GM18867 (cell line): ENCODE measurements at regions not wholly inside any gene's neighbourhood (a gene's known extent, or its start where the extent isn't known, plus 50 kb on each side); places are given as distances from the start of the nearest gene placed in this dataset.
A peak's percentile ranks its signal among the peaks of the same experiment; 100 is the strongest.
"Not testable (repeated sequence)": the region's sequence is repeated elsewhere in the genome, so short reads cannot be mapped to it uniquely, and the experiment has no call there.

ENCODE experiments used
- ATAC-seq: cut with Tn5 transposase; IDR thresholded peaks from one replicate; pipeline ENCODE4 v1.9.1; 2021; ENCODE audit warnings: mild to moderate bottlenecking, moderate library complexity; ENCODE audit not compliant: unreplicated experiment

- ATAC-seq: no peak
These were observed 339.5 kb upstream of the GCFC2 start for GRCh38 chr2:76050196-76050595.

- no peak for ATAC-seq
These were observed 334.0 kb upstream of the GCFC2 start for GRCh38 chr2:76044701-76045100.

DNA sequence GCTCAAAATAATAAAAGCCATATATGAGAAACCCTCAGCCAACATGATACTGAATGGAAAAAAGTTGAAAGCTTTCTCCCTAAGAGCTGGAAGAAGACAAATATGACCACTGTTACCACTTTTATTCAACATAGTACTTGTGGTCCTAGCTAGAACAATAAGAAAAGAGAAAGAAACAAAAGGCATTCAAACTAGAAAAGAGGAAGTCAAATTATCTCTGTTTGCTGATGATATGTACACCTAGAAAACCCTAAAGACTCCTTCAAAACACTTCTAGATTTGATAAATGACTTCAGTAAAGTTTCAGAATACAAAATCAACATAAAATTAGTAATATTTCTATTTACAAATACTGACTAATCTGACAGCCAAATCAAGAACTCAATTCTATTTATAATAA lies 328.8 kb upstream of the GCFC2 start:
- ATAC-seq: no peak

GRCh38 chr2:76027761-76028160 lies 317.0 kb upstream of the GCFC2 start:
- no peak for ATAC-seq

- no peak for ATAC-seq
These were observed 308.4 kb upstream of the GCFC2 start for GRCh38 chr2:76019128-76019527.

- ATAC-seq: no peak
These were observed 298.8 kb upstream of the GCFC2 start for GRCh38 chr2:76009484-76009883.

GRCh38 chr2:76008001-76008702 lies 297.4 kb upstream of the GCFC2 start:
- ATAC-seq: peak; percentile 96

DNA sequence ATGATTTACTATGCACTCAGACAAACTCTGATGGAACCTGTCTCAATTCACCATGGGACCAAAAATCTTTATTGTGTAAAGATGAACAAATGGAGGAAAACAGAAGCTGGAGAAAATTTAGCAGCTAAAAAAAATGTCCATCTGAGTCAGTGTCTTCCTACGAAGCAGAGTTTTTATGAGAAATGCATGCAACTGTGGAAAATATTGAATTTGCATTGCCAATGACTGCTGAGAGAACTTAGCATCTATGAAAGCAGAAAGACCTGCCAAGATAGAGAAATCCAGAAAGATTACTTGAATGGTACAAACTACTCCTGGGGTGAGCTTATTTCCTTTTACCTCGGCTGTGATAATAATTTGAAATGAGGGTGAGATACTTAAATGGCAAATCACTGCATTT lies 289.7 kb upstream of the GCFC2 start:
- no peak for ATAC-seq

DNA sequence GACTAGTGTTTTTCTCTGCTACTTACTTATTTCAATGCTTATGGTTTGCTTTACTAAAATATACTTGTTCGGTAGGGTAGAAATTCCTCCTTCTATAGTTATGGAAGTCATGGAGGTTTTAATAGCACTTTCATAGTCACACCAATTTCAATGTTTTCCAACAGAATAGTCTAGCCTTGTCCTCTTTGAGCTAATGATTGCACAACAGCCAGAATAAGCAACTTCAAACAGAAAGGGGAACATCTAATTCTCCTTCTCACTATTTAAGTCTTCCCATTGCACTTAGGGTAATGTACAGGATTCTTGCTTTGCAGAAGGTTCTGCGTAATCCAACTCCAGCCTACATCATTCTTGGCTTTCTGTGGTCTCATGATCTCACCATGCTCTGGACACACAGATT lies 287.7 kb upstream of the GCFC2 start:
- ATAC-seq: no peak

DNA sequence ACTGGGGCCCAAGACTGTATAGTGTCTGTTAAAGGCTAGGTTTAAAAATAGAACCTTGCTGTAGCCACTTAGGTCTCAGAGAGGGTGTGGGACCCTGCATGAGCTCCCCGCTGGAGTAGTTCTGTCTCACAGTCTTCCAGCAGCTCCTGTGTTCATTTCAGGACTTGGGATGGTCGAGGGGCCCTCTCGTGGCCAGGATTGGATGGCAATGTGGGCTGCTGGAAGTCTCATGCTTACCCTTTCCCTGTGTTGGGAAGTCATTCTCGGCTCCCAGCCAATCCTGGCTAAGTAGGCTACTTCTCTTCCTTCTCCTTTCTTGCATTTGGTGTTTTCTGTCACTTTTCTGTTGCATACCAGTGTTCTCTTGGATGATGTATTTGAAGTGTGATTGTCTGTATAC lies 284.0 kb upstream of the GCFC2 start:
- ATAC-seq: no peak

DNA sequence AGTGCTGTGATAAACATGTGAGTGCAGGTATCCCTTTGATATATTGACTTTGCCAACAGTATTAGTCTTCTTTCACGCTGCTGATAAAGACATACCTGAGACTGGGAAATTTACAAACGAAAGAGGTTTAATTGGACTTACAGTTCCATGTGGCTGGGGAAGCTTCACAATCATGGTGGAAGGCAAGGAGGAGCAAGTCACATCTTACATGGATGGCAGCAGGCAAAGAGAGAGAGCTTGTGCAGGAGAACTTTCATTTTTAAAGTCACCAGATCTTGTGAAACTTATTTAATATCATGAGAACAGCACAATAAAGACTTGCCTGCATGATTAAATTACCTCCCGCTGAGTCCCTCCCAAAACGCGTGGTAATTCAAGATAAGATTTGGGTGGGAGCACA lies 277.9 kb upstream of the GCFC2 start:
- ATAC-seq: not testable (repeated sequence)

DNA sequence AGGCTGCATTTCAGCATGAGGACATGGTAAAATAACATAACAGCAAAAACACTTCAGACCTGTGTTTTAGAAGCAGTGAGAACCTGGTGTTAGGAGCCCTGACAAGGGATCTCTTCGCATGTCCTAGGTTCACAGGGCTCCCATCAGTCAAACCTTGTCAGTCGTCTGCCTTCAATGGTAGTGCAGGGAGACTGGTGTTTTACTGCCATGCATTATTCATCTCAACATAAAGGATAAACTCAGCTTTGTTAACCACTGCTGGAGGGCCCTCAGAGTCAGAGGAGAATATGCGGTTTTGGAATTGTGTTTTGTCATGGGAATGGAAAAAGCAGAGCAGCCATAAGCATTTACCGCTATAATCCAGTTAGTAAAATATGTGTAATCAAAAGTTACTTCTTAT lies 275.9 kb upstream of the GCFC2 start:
- no peak for ATAC-seq

GRCh38 chr2:75982719-75983118 lies 272.0 kb upstream of the GCFC2 start:
- no peak for ATAC-seq

- no peak for ATAC-seq
These were observed 253.9 kb upstream of the GCFC2 start for GRCh38 chr2:75964646-75965045.

GRCh38 chr2:75960472-75961009 lies 249.8 kb upstream of the GCFC2 start:
- no peak for ATAC-seq

- ATAC-seq: no peak
These were observed 249.2 kb upstream of the GCFC2 start for GRCh38 chr2:75959724-75960471.

GRCh38 chr2:75954761-75955160 lies 244.0 kb upstream of the GCFC2 start:
- no peak for ATAC-seq

GRCh38 chr2:75952173-75952572 lies 241.5 kb upstream of the GCFC2 start:
- no peak for ATAC-seq

GRCh38 chr2:75949385-75950030 lies 238.8 kb upstream of the GCFC2 start:
- ATAC-seq: no peak

- no peak for ATAC-seq
These were observed 225.6 kb upstream of the GCFC2 start for GRCh38 chr2:75936311-75936710.

GRCh38 chr2:75932996-75933395 lies 222.3 kb upstream of the GCFC2 start:
- no peak for ATAC-seq

DNA sequence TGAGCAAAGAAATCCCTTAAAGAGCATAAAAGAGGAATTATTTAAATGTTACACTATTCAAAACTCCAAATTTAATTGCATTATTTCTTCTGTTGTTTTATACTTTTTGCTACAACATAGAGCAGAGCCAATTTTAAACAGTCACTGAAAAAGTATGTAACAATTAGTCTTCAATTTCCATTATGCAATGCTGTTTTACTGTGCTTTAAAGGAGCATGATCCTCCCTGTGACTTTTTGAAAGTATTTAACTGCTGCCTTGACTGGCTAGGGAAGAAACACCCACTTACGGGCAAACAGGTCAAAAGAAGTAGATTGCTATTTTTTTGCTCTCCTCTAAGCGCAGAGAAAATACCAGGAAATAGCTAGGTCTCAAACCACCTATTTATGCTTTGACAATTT lies 217.4 kb upstream of the GCFC2 start:
- ATAC-seq: no peak
